DND-41 (cell line): ENCODE measurements at regions not wholly inside any gene's neighbourhood (a gene's known extent, or its start where the extent isn't known, plus 50 kb on each side); places are given as distances from the start of the nearest gene placed in this dataset.

Source experiments
- EZH2 ChIP-seq: IDR thresholded peaks from 3 replicates; pipeline ENCODE4 v1.6.1; 2012; ENCODE audit warnings: borderline replicate concordance, low read depth, mild to moderate bottlenecking, moderate library complexity, low read length, inconsistent platforms; ENCODE audit not compliant: severe bottlenecking
- TF ChIP-seq, protein P1 (sequence below): IDR thresholded peaks from 2 replicates; pipeline ENCODE4 v1.5.1; 2012; ENCODE audit warnings: borderline replicate concordance, low read length, moderate library complexity, mild to moderate bottlenecking; ENCODE audit not compliant: poor library complexity, severe bottlenecking; ENCODE audit errors: extremely low read depth

DNA sequence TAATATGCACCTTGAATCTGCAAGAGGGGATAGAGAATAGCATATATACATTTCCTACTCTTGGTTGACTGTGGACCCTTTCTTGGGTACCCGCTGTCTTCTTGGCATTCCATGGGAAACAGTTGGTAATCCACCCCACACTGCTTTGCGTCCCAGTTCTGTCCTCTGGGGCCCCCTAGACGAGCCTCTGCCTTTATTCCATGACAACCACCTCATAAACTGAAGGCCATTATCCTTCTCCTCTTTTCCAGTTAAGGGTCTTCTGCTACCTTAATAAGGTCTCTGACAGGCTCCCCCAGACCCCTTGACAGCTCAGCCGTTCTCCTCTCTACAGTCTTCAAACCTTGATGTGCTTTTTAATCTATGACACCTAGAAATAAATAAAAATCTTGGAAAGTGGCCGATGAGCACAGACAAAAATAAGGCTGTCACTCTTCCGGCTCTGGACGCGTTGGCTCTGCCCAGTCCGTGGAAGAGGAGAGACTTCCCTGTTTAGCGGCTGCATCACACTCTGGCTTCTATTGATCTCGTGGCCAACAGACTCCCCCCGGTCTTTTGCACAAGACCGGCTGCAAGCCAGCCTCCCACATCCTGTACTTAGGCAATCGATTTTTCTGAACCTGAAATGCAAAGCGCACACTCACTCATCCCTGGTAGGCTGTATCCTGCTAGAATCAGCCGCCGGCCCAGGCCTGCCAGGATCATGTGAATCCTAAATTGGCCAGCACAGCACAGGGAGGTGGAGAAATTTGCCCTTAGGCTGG lies 251.0 kb upstream of the TLE3 start:
- TF ChIP-seq, protein P1, sequence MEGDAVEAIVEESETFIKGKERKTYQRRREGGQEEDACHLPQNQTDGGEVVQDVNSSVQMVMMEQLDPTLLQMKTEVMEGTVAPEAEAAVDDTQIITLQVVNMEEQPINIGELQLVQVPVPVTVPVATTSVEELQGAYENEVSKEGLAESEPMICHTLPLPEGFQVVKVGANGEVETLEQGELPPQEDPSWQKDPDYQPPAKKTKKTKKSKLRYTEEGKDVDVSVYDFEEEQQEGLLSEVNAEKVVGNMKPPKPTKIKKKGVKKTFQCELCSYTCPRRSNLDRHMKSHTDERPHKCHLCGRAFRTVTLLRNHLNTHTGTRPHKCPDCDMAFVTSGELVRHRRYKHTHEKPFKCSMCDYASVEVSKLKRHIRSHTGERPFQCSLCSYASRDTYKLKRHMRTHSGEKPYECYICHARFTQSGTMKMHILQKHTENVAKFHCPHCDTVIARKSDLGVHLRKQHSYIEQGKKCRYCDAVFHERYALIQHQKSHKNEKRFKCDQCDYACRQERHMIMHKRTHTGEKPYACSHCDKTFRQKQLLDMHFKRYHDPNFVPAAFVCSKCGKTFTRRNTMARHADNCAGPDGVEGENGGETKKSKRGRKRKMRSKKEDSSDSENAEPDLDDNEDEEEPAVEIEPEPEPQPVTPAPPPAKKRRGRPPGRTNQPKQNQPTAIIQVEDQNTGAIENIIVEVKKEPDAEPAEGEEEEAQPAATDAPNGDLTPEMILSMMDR, result no peak
- no peak for TF ChIP-seq EZH2
